Hepatocyte (in vitro differentiated cells): ENCODE measurements at regions not wholly inside any gene's neighbourhood (a gene's known extent, or its start where the extent isn't known, plus 50 kb on each side); places are given as distances from the start of the nearest gene placed in this dataset.
A peak's percentile ranks its signal among the peaks of the same experiment; 100 is the strongest.

ENCODE experiments used
- DNase-seq: peaks from one replicate; pipeline ENCODE4 v3.0.0-alpha.2; 2016; ENCODE audit warnings: low spot score
- H2AFZ ChIP-seq: fragments of 200-600 bp; sonication (generic); 2 replicates; pipeline ENCODE4 v1.6.0; 2016; ENCODE audit warnings: antibody characterized with exemption, mild to moderate bottlenecking
- H3K27ac ChIP-seq: fragments of 200-600 bp; sonication (generic); 2 replicates; pipeline ENCODE4 v1.5.1; 2016; ENCODE audit warnings: mild to moderate bottlenecking
- H3K27me3 ChIP-seq: fragments of 200-600 bp; sonication (generic); 2 replicates; pipeline ENCODE4 v1.6.1; 2016
- H3K36me3 ChIP-seq: fragments of 200-600 bp; sonication (generic); replicated peaks from 2 replicates; pipeline ENCODE4 v1.5.1; 2016; ENCODE audit warnings: low read depth; ENCODE audit not compliant: insufficient read depth
- H3K4me1 ChIP-seq: fragments of 200-600 bp; sonication (generic); 2 replicates; pipeline ENCODE4 v1.5.1; 2016; ENCODE audit warnings: mild to moderate bottlenecking, moderate library complexity; ENCODE audit not compliant: insufficient read depth
- H3K4me2 ChIP-seq: fragments of 200-600 bp; sonication (generic); 2 replicates; pipeline ENCODE4 v1.6.0; 2016
- H3K4me3 ChIP-seq: fragments of 200-600 bp; sonication (generic); 2 replicates; pipeline ENCODE4 v1.5.1; 2016; ENCODE audit warnings: mild to moderate bottlenecking
- H3K79me2 ChIP-seq: fragments of 200-600 bp; sonication (generic); 2 replicates; pipeline ENCODE4 v1.6.0; 2017; ENCODE audit warnings: mild to moderate bottlenecking
- H3K9me2 ChIP-seq: fragments of 200-600 bp; sonication (generic); replicated peaks from 2 replicates; pipeline ENCODE4 v1.6.0; 2017; ENCODE audit warnings: mild to moderate bottlenecking; ENCODE audit not compliant: insufficient read depth
- H3K9me3 ChIP-seq: fragments of 200-600 bp; sonication (generic); 2 replicates; pipeline ENCODE4 v1.5.1; 2016; ENCODE audit warnings: low read depth, mild to moderate bottlenecking
- H4K20me1 ChIP-seq: fragments of 200-600 bp; sonication (generic); 2 replicates; pipeline ENCODE4 v1.6.0; 2016; ENCODE audit warnings: mild to moderate bottlenecking; ENCODE audit not compliant: insufficient read depth, poor library complexity, severe bottlenecking
- EZH2 ChIP-seq: fragments of 200-600 bp; sonication (generic); IDR thresholded peaks from 2 replicates; pipeline ENCODE4 v1.6.1; 2016; ENCODE audit warnings: antibody characterized with exemption, mild to moderate bottlenecking, borderline replicate concordance
- EZH2phosphoT487 ChIP-seq: fragments of 200-600 bp; sonication (generic); IDR thresholded peaks from one replicate; pipeline ENCODE4 v1.6.1; 2018; ENCODE audit warnings: antibody characterized with exemption, mild to moderate bottlenecking, low read depth, moderate library complexity; ENCODE audit not compliant: unreplicated experiment, severe bottlenecking
- WGBS: methylation state at CpG from one replicate; pipeline ENCODE4 v1.1.6; 2016; ENCODE audit warnings: low lambda C conversion rate; ENCODE audit errors: missing lambda C conversion rate; 5-methylcytosine and 5-hydroxymethylcytosine counted together
- TF ChIP-seq, protein P1 (sequence below): fragments of 200-600 bp; sonication (generic); IDR thresholded peaks from 2 replicates; pipeline ENCODE4 v1.5.1; 2016; ENCODE audit warnings: antibody characterized with exemption, mild to moderate bottlenecking; ENCODE audit not compliant: poor library complexity

GRCh38 chr21:24046829-24047443, 1560.3 kb downstream of the MRPL39 start:
- H3K27me3 ChIP-seq = no peaks in the 10 kb centered on the region

DNA sequence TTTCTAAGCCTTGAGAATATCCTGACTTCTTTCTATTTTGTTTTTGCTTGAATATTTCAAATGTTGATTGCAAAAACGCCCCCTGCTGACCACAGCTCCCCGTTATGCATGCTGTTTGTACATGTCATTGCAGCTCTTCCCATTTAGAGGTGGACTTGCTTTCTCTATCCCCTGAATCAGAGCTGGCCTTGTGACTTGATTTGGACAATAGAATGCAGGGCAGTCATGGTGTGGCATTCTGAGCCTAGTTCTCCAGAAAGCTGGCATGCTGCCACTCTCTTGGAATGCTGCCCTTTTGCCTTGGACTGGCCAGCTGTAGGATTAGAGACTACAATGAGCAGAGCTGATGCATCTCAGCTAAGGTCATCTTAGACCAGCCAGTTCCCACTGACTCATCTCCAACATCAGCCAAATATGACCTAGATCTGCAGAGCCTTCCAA, 1561.5 kb downstream of the MRPL39 start:
- TF ChIP-seq, protein P1, sequence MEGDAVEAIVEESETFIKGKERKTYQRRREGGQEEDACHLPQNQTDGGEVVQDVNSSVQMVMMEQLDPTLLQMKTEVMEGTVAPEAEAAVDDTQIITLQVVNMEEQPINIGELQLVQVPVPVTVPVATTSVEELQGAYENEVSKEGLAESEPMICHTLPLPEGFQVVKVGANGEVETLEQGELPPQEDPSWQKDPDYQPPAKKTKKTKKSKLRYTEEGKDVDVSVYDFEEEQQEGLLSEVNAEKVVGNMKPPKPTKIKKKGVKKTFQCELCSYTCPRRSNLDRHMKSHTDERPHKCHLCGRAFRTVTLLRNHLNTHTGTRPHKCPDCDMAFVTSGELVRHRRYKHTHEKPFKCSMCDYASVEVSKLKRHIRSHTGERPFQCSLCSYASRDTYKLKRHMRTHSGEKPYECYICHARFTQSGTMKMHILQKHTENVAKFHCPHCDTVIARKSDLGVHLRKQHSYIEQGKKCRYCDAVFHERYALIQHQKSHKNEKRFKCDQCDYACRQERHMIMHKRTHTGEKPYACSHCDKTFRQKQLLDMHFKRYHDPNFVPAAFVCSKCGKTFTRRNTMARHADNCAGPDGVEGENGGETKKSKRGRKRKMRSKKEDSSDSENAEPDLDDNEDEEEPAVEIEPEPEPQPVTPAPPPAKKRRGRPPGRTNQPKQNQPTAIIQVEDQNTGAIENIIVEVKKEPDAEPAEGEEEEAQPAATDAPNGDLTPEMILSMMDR = peak; percentile 25
- no peak for TF ChIP-seq EZH2
- Histone ChIP-seq H3K27ac (no peak overlapping the region), H3K79me2 (no peaks in the 10 kb centered on the region), H3K4me1 (no peaks in the 10 kb centered on the region), H3K36me3 (no peaks in the 10 kb centered on the region), H3K9me2 (no peaks in the 10 kb centered on the region), H2AFZ (no peak overlapping the region), H3K9me3 (no peaks in the 10 kb centered on the region), H3K4me3 (no peak overlapping the region), H3K27me3 (no peaks in the 10 kb centered on the region), H4K20me1 (no peaks in the 10 kb centered on the region), H3K4me2 (no peak overlapping the region)
- 14% methylated on average over 2 of the region's 2 CpGs for WGBS
- peak; percentile 9 for DNase-seq

More at GRCh38 chr21:24046829-24047443, 1560.3 kb downstream of the MRPL39 start:
- Histone ChIP-seq H3K36me3 (no peaks in the 10 kb centered on the region), H3K79me2 (no peaks in the 10 kb centered on the region), H3K9me2 (no peaks in the 10 kb centered on the region), H3K27ac (no peak overlapping the region), H3K9me3 (no peaks in the 10 kb centered on the region), H3K4me2 (no peak overlapping the region), H4K20me1 (no peaks in the 10 kb centered on the region), H3K4me1 (no peaks in the 10 kb centered on the region), H3K4me3 (no peak overlapping the region), H2AFZ (no peak overlapping the region)
- 83% methylated on average over 6 of the region's 6 CpGs for WGBS
- no peak for DNase-seq
- TF ChIP-seq EZH2phosphoT487 = no peak
- TF ChIP-seq EZH2 = no peak
- TF ChIP-seq, protein P1 = no peak

DNA sequence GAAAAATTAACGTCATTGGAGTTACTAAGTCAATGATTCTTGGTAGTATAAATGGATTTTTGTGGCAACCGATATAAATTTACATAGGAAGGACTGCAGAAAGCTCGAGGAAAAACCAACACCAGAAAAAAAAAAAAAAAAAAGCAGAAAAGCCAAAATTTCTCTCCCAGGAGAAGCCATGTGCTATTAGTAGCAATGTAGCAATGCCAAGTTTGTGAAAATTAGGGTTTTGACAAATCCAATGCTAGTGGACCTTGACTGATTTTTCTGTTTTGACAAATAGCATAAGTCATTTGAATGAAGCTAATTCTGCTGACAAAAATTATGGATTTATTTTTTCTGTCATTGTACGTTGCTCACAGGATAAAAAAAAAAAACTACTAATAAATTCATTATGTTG, 1561.9 kb downstream of the MRPL39 start:
- Histone ChIP-seq H3K27ac (no peak overlapping the region), H3K79me2 (no peaks in the 10 kb centered on the region), H3K9me3 (no peaks in the 10 kb centered on the region), H3K4me1 (no peaks in the 10 kb centered on the region), H4K20me1 (no peaks in the 10 kb centered on the region), H3K9me2 (no peaks in the 10 kb centered on the region), H3K4me3 (no peak overlapping the region), H3K27me3 (no peaks in the 10 kb centered on the region), H3K36me3 (no peaks in the 10 kb centered on the region), H3K4me2 (no peak overlapping the region), H2AFZ (no peak overlapping the region)
- TF ChIP-seq EZH2phosphoT487 (no peak), EZH2 (no peak)
- TF ChIP-seq, protein P1 = no peak
- WGBS = 60% methylated on average over 4 of the region's 4 CpGs
- no peak for DNase-seq
